Body of pancreas (tissue), 4 donors: ENCODE measurements at regions not wholly inside any gene's neighbourhood (a gene's known extent, or its start where the extent isn't known, plus 50 kb on each side); places are given as distances from the start of the nearest gene placed in this dataset.

Source experiments
- CTCF ChIP-seq, 7 experiments: fragments of 450-650 bp in 4 of 7; fragments of 200-600 bp in 3 of 7; sonication (generic) in 3 of 7; IDR thresholded peaks; one replicate each; pipeline ENCODE4 v1.5.1; 2016 to 2019; ENCODE audit warnings: antibody characterized with exemption in 7 of 7
- POLR2A ChIP-seq, 3 donors: fragments of 450-650 bp; IDR thresholded peaks; one replicate each; pipeline ENCODE4 v1.6.1; 2016; ENCODE audit warnings: antibody characterized with exemption in 3 of 3, mild to moderate bottlenecking in 2 of 3

- no peak for TF ChIP-seq CTCF (IDR thresholded peaks at IDR 0.05)
- TF ChIP-seq POLR2A (IDR thresholded peaks at IDR 0.05), result no peak
Measured at GRCh38 chr4:128452415-128452814, 164.8 kb upstream of the PGRMC2 start.
